Activated CD4-positive, alpha-beta memory T cell treated with anti-CD3 and anti-CD28 coated beads for 36 hours (primary cell): ENCODE measurements at regions not wholly inside any gene's neighbourhood (a gene's known extent, or its start where the extent isn't known, plus 50 kb on each side); places are given as distances from the start of the nearest gene placed in this dataset.
"Not testable (repeated sequence)": the region's sequence is repeated elsewhere in the genome, so short reads cannot be mapped to it uniquely, and the experiment has no call there.

ENCODE experiments used
- CTCF ChIA-PET: fragments of 350-600 bp; sonication (Branson Sonifier 250); formaldehyde crosslinking; loops from one replicate; lab custom pipeline; 2021; ENCODE audit warnings: antibody characterized with exemption, inconsistent platforms; lab: Charles Lee
- POLR2A ChIA-PET: fragments of 350-600 bp; sonication (Branson Sonifier 250); formaldehyde crosslinking; loops from one replicate; lab custom pipeline; 2021; ENCODE audit warnings: antibody characterized with exemption; lab: Charles Lee
- DNase-seq: peaks from one replicate; pipeline ENCODE4 v3.0.0-alpha.2; 2020
- H3K27ac Mint-ChIP-seq: one replicate; pipeline ENCODE4 v1.8.0; 2021; ENCODE audit warnings: mixed read lengths
- H3K27me3 Mint-ChIP-seq: one replicate; pipeline ENCODE4 v1.8.0; 2021; ENCODE audit warnings: mixed read lengths
- H3K36me3 Mint-ChIP-seq: one replicate; pipeline ENCODE4 v1.8.0; 2021; ENCODE audit warnings: mixed read lengths
- H3K4me1 Mint-ChIP-seq: one replicate; pipeline ENCODE4 v1.8.0; 2021; ENCODE audit warnings: low read depth, mixed read lengths
- H3K4me3 Mint-ChIP-seq: one replicate; pipeline ENCODE4 v1.8.0; 2021; ENCODE audit warnings: mild to moderate bottlenecking, mixed read lengths
- H3K9me3 Mint-ChIP-seq: one replicate; pipeline ENCODE4 v1.8.0; 2021; ENCODE audit warnings: mixed read lengths
- intact Hi-C: fragments of 100-400 bp; cut with micrococcal nuclease; formaldehyde crosslinking; loops from one replicate; pipeline ENCODE4 v1.15.1; 2023

GRCh38 chr5:44691802-44692201, 116.9 kb upstream of the MRPS30 start:
- no peak for DNase-seq
- Mint-ChIP-seq H3K4me3 (no peak overlapping the region), H3K9me3 (peaks cover 4% of the 10 kb centered on the region), H3K27ac (no peak overlapping the region), H3K27me3 (no peaks in the 10 kb centered on the region), H3K4me1 (no peaks in the 10 kb centered on the region), H3K36me3 (no peaks in the 10 kb centered on the region)
- CTCF ChIA-PET, result no interaction called here
- POLR2A ChIA-PET, result no interaction called here
- intact Hi-C loops, result no loop called here

- Mint-ChIP-seq H3K27me3 (no peaks in the 10 kb centered on the region), H3K27ac (no peak overlapping the region), H3K4me1 (no peaks in the 10 kb centered on the region), H3K4me3 (no peak overlapping the region), H3K9me3 (no peaks in the 10 kb centered on the region), H3K36me3 (no peaks in the 10 kb centered on the region)
- DNase-seq, result no peak
- ChIA-PET POLR2A (no interaction called here), CTCF (no interaction called here)
- intact Hi-C loops, result no loop called here
These were observed 126.8 kb upstream of the MRPS30 start for GRCh38 chr5:44681906-44682305.

- Mint-ChIP-seq H3K27me3 (no peaks in the 10 kb centered on the region), H3K27ac (no peak overlapping the region), H3K36me3 (no peaks in the 10 kb centered on the region), H3K9me3 (no peaks in the 10 kb centered on the region), H3K4me1 (no peaks in the 10 kb centered on the region), H3K4me3 (no peak overlapping the region)
- POLR2A ChIA-PET, result no interaction called here
- DNase-seq, result no peak
- intact Hi-C loops, result no loop called here
- CTCF ChIA-PET, result no interaction called here
These were observed 129.5 kb upstream of the MRPS30 start for GRCh38 chr5:44679214-44679613.

- CTCF ChIA-PET, result no interaction called here
- POLR2A ChIA-PET, result no interaction called here
- Mint-ChIP-seq H3K9me3 (peaks cover 3% of the 10 kb centered on the region), H3K4me3 (no peak overlapping the region), H3K4me1 (no peaks in the 10 kb centered on the region), H3K27ac (no peak overlapping the region), H3K27me3 (no peaks in the 10 kb centered on the region), H3K36me3 (no peaks in the 10 kb centered on the region)
- DNase-seq, result no peak
- intact Hi-C loops, result no loop called here
These were observed 133.5 kb upstream of the MRPS30 start for GRCh38 chr5:44675296-44675695.

- H3K36me3 Mint-ChIP-seq, result no peaks in the 10 kb centered on the region
- H3K4me1 Mint-ChIP-seq, result no peaks in the 10 kb centered on the region
- no peak overlapping the region for H3K27ac Mint-ChIP-seq
- CTCF ChIA-PET, result no interaction called here
- POLR2A ChIA-PET, result no interaction called here
- no peak overlapping the region for H3K4me3 Mint-ChIP-seq
- no peaks in the 10 kb centered on the region for H3K27me3 Mint-ChIP-seq
- peaks cover 3% of the 10 kb centered on the region for H3K9me3 Mint-ChIP-seq
- intact Hi-C loops, result no loop called here
- no peak for DNase-seq
These were observed 134.3 kb upstream of the MRPS30 start for GRCh38 chr5:44674461-44674860.

- H3K36me3 Mint-ChIP-seq, H3K27me3 Mint-ChIP-seq, CTCF ChIA-PET, intact Hi-C loops, H3K4me1 Mint-ChIP-seq, POLR2A ChIA-PET, H3K9me3 Mint-ChIP-seq, DNase-seq, H3K27ac Mint-ChIP-seq, H3K4me3 Mint-ChIP-seq: not testable (repeated sequence)
These were observed 140.3 kb upstream of the MRPS30 start for GRCh38 chr5:44668471-44668870.

GRCh38 chr5:44665101-44665701, 143.5 kb upstream of the MRPS30 start:
- ChIA-PET CTCF (no interaction called here), POLR2A (no interaction called here)
- Mint-ChIP-seq H3K4me3 (no peak overlapping the region), H3K27ac (no peak overlapping the region), H3K9me3 (no peaks in the 10 kb centered on the region), H3K27me3 (no peaks in the 10 kb centered on the region), H3K4me1 (no peaks in the 10 kb centered on the region), H3K36me3 (no peaks in the 10 kb centered on the region)
- intact Hi-C loops, result no loop called here
- no peak for DNase-seq

GRCh38 chr5:44664711-44665100, 144.0 kb upstream of the MRPS30 start:
- Mint-ChIP-seq H3K4me3 (no peak overlapping the region), H3K4me1 (no peaks in the 10 kb centered on the region), H3K27ac (no peak overlapping the region), H3K27me3 (no peaks in the 10 kb centered on the region), H3K9me3 (no peaks in the 10 kb centered on the region), H3K36me3 (no peaks in the 10 kb centered on the region)
- POLR2A ChIA-PET, result no interaction called here
- DNase-seq, result no peak
- CTCF ChIA-PET, result no interaction called here
- intact Hi-C loops, result no loop called here

GRCh38 chr5:44663991-44664710, 144.6 kb upstream of the MRPS30 start:
- Mint-ChIP-seq H3K36me3 (no peaks in the 10 kb centered on the region), H3K27ac (no peak overlapping the region), H3K27me3 (no peaks in the 10 kb centered on the region), H3K9me3 (no peaks in the 10 kb centered on the region), H3K4me3 (no peak overlapping the region), H3K4me1 (no peaks in the 10 kb centered on the region)
- intact Hi-C loops, result no loop called here
- ChIA-PET POLR2A (no interaction called here), CTCF (no interaction called here)
- no peak for DNase-seq

GRCh38 chr5:44661851-44662250, 146.9 kb upstream of the MRPS30 start:
- ChIA-PET POLR2A (no interaction called here), CTCF (no interaction called here)
- intact Hi-C loops, result no loop called here
- H3K36me3 Mint-ChIP-seq, result no peaks in the 10 kb centered on the region
- no peaks in the 10 kb centered on the region for H3K27me3 Mint-ChIP-seq
- no peak overlapping the region for H3K27ac Mint-ChIP-seq
- H3K9me3 Mint-ChIP-seq, result peaks cover 8% of the 10 kb centered on the region
- no peak overlapping the region for H3K4me3 Mint-ChIP-seq
- no peaks in the 10 kb centered on the region for H3K4me1 Mint-ChIP-seq
- no peak for DNase-seq

- Mint-ChIP-seq H3K4me1 (no peaks in the 10 kb centered on the region), H3K9me3 (peaks cover 24% of the 10 kb centered on the region), H3K27ac (no peak overlapping the region), H3K36me3 (no peaks in the 10 kb centered on the region), H3K27me3 (no peaks in the 10 kb centered on the region), H3K4me3 (no peak overlapping the region)
- intact Hi-C loops, result no loop called here
- no peak for DNase-seq
- POLR2A ChIA-PET, result no interaction called here
- CTCF ChIA-PET, result no interaction called here
These were observed 148.5 kb upstream of the MRPS30 start for GRCh38 chr5:44660251-44660650.

- Mint-ChIP-seq H3K9me3 (peaks cover 25% of the 10 kb centered on the region), H3K27ac (no peak overlapping the region), H3K27me3 (no peaks in the 10 kb centered on the region), H3K4me3 (no peak overlapping the region), H3K36me3 (no peaks in the 10 kb centered on the region), H3K4me1 (no peaks in the 10 kb centered on the region)
- CTCF ChIA-PET, result no interaction called here
- intact Hi-C loops, result no loop called here
- POLR2A ChIA-PET, result no interaction called here
- no peak for DNase-seq
These were observed 149.4 kb upstream of the MRPS30 start for GRCh38 chr5:44659334-44659733.

GRCh38 chr5:44652674-44653073, 156.1 kb upstream of the MRPS30 start:
- H3K36me3 Mint-ChIP-seq, result no peaks in the 10 kb centered on the region
- H3K27ac Mint-ChIP-seq, result no peak overlapping the region
- DNase-seq, result no peak
- H3K4me3 Mint-ChIP-seq, result no peak overlapping the region
- no peaks in the 10 kb centered on the region for H3K27me3 Mint-ChIP-seq
- ChIA-PET CTCF (no interaction called here), POLR2A (no interaction called here)
- intact Hi-C loops, result no loop called here
- no peaks in the 10 kb centered on the region for H3K4me1 Mint-ChIP-seq
- H3K9me3 Mint-ChIP-seq, result peaks cover 25% of the 10 kb centered on the region
